Omental fat pad (tissue), 3 donors: ENCODE measurements at regions not wholly inside any gene's neighbourhood (a gene's known extent, or its start where the extent isn't known, plus 50 kb on each side); places are given as distances from the start of the nearest gene placed in this dataset.

Experiments used
- ATAC-seq: fragments of 150-250 bp; one replicate; pipeline ENCODE4 v1.9.1; 2016; ENCODE audit warnings: mild to moderate bottlenecking, moderate library complexity; ENCODE audit not compliant: low FRiP score
- DNase-seq: peaks from one replicate; pipeline ENCODE4 v3.0.0-alpha.2; 2019; ENCODE audit warnings: low spot score
- TF ChIP-seq, protein P1 (sequence below), 3 donors: fragments of 450-650 bp; IDR thresholded peaks; one replicate each; pipeline ENCODE4 v1.5.1; 2016 to 2017; ENCODE audit warnings: antibody characterized with exemption in 3 of 3, mild to moderate bottlenecking in 3 of 3, moderate library complexity in 2 of 3

DNA sequence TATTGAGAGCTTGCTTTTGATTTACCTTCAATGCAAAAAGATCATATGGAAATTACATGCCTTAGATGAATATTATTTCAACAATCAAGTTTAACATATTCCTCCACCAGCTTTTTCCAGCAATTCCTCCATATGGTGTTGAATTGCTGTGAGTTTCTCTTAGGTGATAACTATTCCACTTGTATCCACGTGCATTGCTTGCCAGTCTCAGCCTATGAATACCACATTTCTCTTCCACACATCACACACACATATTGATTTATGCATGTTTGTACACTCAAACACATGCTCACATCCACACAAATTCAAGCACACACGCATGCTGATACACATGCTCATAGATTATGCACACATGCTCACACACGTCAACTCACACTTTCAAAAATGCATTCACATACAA lies 770.0 kb upstream of the LINC00305 start:
- no peak for DNase-seq
- ATAC-seq = no peak
- TF ChIP-seq, protein P1, sequence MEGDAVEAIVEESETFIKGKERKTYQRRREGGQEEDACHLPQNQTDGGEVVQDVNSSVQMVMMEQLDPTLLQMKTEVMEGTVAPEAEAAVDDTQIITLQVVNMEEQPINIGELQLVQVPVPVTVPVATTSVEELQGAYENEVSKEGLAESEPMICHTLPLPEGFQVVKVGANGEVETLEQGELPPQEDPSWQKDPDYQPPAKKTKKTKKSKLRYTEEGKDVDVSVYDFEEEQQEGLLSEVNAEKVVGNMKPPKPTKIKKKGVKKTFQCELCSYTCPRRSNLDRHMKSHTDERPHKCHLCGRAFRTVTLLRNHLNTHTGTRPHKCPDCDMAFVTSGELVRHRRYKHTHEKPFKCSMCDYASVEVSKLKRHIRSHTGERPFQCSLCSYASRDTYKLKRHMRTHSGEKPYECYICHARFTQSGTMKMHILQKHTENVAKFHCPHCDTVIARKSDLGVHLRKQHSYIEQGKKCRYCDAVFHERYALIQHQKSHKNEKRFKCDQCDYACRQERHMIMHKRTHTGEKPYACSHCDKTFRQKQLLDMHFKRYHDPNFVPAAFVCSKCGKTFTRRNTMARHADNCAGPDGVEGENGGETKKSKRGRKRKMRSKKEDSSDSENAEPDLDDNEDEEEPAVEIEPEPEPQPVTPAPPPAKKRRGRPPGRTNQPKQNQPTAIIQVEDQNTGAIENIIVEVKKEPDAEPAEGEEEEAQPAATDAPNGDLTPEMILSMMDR (IDR thresholded peaks at IDR 0.05) = no peak

DNA sequence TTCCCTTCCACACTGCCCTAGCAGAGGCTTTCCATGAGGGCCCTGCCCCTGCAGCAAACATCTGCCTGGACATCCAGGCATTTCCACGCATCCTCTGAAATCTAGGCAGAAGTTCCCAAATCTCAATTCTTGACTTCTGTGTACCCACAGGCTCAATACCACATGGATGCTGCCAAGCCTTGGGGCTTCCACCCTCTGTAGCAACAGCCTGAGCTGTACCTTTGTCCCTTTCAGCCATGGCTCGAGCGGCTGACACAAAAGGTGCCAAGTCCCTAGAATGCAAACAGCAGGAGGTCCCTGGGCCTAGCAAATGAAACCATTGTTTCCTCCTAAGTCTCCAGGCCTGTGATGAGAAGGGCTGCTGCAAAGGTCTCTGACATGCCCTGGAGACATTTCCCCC lies 744.5 kb upstream of the LINC00305 start:
- TF ChIP-seq, protein P1 (IDR thresholded peaks at IDR 0.05) = no peak
- DNase-seq (no peak), ATAC-seq (no peak)

DNA sequence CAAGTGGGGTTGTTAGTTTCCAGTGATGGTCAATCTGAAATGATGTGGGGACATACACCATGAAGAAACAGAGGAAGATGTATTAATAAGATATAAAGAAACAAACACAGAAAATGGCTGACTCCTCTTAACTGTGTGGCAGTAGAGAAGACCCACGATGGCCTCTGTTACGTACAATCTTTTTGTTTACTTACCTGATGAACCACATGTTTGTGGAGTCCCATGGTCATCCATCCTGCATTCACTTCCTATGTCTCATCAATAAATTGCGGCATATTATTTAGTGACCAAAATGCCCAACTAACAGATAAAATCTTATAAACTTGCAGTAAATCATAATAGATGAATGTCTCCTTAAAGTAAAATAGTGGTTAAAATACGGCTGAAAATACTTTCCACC lies 740.1 kb upstream of the LINC00305 start:
- ATAC-seq = no peak
- no peak for DNase-seq

DNA sequence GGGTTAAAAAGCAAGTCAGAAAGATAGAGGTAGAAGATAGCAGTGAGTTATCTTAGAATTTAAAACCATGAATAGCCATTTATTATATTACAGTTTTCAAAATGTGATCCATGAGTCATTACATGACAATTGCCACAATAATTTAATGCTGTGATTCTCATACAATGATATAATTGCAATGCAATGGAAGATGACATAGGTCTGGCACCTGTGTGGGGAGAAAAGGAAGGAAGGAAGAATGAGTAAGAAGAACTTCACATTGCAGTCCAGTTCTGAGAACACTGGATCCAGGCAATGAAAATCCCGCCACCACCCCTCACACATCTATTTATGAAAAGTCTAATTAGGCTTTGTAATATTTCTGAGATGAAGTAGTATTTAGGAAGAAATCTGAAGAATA lies 738.1 kb upstream of the LINC00305 start:
- TF ChIP-seq, protein P1 (IDR thresholded peaks at IDR 0.05) = no peak
- DNase-seq (no peak), ATAC-seq (no peak)

More for the DNA sequence above, 740.1 kb upstream of the LINC00305 start:
- TF ChIP-seq, protein P1 (IDR thresholded peaks at IDR 0.05) = no peak

DNA sequence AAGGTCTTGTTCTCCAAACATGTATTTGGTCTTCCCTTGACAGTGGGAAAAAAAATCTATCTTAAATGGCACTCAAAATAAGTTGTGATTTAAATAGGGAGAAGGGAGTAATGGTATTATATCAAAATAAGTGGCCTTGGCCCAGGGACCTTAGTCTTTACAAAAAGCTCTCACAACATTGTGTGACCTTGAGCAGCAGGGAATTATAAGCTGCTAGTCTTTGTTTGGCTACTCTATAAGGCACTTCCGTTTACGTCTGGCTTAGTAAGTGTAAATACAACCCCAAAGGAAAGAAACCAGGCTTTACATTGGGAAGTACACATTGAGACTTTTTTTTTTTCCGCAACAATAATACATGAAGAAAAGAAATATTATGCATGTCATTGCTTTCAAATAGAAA lies 734.0 kb upstream of the LINC00305 start:
- DNase-seq = no peak
- ATAC-seq = no peak
- TF ChIP-seq, protein P1 (IDR thresholded peaks at IDR 0.05) = no peak

DNA sequence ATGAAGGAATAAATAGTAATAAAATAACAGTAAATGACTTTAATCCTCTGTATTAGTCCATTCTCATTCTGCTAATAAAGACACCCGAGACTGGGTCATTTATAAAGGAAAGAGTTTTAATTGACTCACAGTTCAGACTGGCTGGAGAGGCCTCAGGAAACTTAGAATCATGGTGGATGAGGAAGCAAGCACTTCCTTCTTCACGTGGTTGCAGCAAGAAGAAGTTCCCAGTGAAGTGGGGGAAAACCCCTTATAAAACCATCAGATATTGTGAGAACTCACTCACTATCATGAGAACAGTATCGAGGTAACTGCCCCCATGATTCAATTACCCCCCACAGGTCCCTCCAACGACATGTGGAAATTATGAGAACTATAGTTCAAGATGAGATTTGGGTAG lies 727.9 kb upstream of the LINC00305 start:
- ATAC-seq (no peak), DNase-seq (no peak)
- TF ChIP-seq, protein P1 (IDR thresholded peaks at IDR 0.05) = no peak

DNA sequence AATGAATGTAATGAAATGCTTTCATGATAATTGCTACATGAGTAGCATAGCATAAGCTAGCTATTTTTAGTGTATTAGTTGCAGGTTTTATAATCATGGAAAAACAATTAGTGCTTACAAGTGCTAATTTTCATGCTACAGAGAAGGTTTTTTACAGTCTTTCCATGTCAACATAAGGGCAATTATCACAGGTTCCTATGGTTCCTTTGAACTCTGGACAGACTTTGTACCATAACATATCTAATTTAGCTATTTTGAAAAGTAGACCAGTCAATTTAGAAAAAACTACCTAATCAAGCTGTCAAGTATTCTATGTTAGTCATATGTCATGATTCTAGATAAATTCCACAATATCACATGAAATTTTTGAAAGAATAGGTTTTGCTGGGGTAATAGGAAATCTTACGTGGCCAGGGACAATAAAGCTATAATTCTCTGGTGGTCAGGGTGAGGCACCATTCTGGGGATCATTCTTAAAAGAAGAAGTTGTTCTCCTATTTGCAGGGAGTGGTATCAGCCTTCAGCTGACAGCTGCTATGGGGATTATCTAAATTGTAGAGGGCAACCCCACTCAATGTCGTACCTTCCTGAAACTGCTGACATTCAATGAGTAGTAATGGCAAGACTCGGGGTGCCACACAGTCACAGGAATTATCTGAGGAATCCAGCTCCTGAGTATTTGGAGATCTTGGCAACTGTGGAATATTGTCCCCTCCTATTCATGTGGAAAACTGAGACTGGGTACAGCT lies 724.0 kb upstream of the LINC00305 start:
- no peak for DNase-seq
- ATAC-seq = no peak
- TF ChIP-seq, protein P1 (IDR thresholded peaks at IDR 0.05) = no peak
